ENCODE measurements at regions not wholly inside any gene's neighbourhood (a gene's known extent, or its start where the extent isn't known, plus 50 kb on each side); places are given as distances from the start of the nearest gene placed in this dataset.
"Not testable (repeated sequence)": the region's sequence is repeated elsewhere in the genome, so short reads cannot be mapped to it uniquely, and the experiment has no call there.

- no peak for DNase-seq
Measured at GRCh38 chr5:30596495-30597064, 596.9 kb upstream of the CDH6 start.

- no peak for DNase-seq
Measured at GRCh38 chr5:30594331-30594730, 599.2 kb upstream of the CDH6 start.

GRCh38 chr5:30592833-30593232 is 600.7 kb upstream of the CDH6 start:
- no peak for DNase-seq

- no peak for DNase-seq
Measured at GRCh38 chr5:30581198-30581935, 612.1 kb upstream of the CDH6 start.

GRCh38 chr5:30574761-30575160 is 618.7 kb upstream of the CDH6 start:
- DNase-seq: no peak

- no peak for DNase-seq
Measured at GRCh38 chr5:30572279-30572678, 621.2 kb upstream of the CDH6 start.

GRCh38 chr5:30561771-30562170 is 631.7 kb upstream of the CDH6 start:
- DNase-seq: no peak

- no peak for DNase-seq
Measured at GRCh38 chr5:30551618-30552017, 641.9 kb upstream of the CDH6 start.

- DNase-seq: no peak
Measured at GRCh38 chr5:30548580-30549305, 644.7 kb upstream of the CDH6 start.

- DNase-seq: no peak
Measured at GRCh38 chr5:30540150-30540549, 653.3 kb upstream of the CDH6 start.

GRCh38 chr5:30539004-30539634 is 654.4 kb upstream of the CDH6 start:
- no peak for DNase-seq

GRCh38 chr5:30525353-30525752 is 668.1 kb upstream of the CDH6 start:
- DNase-seq: no peak

GRCh38 chr5:30524428-30524827 is 669.1 kb upstream of the CDH6 start:
- no peak for DNase-seq

- peak; percentile 28 for DNase-seq
Measured at GRCh38 chr5:30523061-30523460, 670.4 kb upstream of the CDH6 start.

GRCh38 chr5:30505014-30505886 is 688.2 kb upstream of the CDH6 start:
- no peak for DNase-seq

GRCh38 chr5:30502277-30502676 is 691.2 kb upstream of the CDH6 start:
- DNase-seq: no peak

- DNase-seq: no peak
Measured at GRCh38 chr5:30501065-30501464, 692.4 kb upstream of the CDH6 start.

- no peak for DNase-seq
Measured at GRCh38 chr5:30500513-30500912, 693.0 kb upstream of the CDH6 start.

GRCh38 chr5:30499402-30499801 is 694.1 kb upstream of the CDH6 start:
- no peak for DNase-seq

GRCh38 chr5:30498972-30499371 is 694.5 kb upstream of the CDH6 start:
- DNase-seq: no peak

GRCh38 chr5:30498509-30498908 is 695.0 kb upstream of the CDH6 start:
- DNase-seq: not testable (repeated sequence)

- not testable (repeated sequence) for DNase-seq
Measured at GRCh38 chr5:30494113-30494512, 699.4 kb upstream of the CDH6 start.
